DLD1 (cell line): ENCODE measurements at regions not wholly inside any gene's neighbourhood (a gene's known extent, or its start where the extent isn't known, plus 50 kb on each side); places are given as distances from the start of the nearest gene placed in this dataset.
"Not testable (repeated sequence)": the region's sequence is repeated elsewhere in the genome, so short reads cannot be mapped to it uniquely, and the experiment has no call there.

ENCODE experiments used
- in situ Hi-C: cut with HindIII; loops from 2 replicates; pipeline ENCODE4 v1.10.0; 2017; ENCODE audit warnings: low sequenced_read_pairs

DNA sequence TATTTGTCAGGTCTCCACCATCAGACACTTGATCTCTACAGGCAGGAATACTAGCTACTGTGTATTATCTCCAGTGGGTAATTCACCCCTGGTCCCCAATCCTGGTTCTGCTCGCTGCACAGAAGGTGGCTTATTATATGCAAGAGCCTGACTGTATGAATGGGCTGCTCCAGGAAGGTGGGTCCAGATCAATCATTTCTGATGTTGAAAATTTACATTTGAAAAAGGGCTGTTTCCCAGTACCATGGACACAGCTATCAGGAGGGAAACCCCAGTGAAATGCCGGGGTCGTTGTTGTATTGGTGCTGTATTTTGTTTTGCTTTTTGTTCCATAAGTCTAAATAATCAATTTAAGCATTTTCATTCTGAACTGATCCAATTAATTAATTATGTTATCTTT is 367.6 kb downstream of the RND3 start:
- in situ Hi-C loops = no loop called here

DNA sequence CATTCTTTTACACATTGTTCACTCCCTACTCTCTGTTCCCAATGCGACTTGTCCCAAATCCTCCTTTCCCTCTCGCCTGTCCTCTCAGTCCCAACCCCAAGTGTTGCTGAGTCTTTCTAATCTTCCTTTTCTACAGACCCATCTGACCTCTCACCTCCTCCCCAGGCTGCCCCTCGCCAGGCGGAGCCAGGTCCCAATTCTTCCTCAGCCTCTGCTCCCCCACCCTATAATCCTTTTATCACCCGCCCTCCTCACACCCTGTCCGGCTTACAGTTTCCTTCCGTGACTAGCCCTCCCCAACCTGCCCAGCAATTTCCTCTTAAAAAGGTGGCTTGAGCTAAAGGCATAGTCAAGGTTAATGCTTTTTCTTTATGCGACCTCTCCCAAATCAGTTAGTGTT is 373.4 kb downstream of the RND3 start:
- in situ Hi-C loops = not testable (repeated sequence)

DNA sequence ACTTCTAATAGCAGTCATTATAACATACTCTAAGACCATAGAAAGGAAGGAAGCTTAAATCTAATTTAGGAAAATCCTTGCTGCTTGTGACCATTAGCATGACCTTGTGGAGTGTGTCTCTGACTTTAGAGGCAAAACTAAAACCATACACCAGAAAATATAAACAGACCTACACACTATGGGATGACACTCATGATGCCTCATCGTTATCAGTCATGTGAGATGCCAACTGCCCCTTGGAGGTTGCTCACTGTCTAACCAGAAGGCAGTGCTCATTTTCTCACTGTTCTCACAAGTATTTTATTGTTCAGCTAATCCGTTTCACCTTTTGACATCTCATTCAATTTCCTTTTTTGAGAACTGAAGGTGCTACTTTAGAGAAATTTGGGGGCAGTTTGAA is 376.9 kb downstream of the RND3 start:
- in situ Hi-C loops = no loop called here

DNA sequence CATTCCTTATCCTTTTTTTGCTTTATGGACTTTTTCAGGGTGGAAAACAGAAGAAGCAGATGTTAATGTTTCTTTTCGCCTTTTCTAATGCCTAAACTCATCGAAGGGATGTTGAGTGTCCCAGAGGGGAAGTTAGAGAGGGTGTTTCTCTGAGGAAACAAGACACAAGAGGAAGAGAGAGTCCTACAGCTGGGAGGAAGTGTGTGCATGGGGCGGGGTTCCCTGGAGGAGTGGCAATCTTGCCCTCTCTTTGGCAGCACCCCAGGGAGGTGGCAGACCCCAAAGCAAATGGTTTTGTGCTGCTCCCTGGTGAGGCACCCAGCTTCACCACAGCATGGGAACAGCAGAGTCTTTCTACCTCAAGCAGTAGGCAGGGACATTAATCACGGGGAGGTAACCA is 377.6 kb downstream of the RND3 start:
- in situ Hi-C loops = no loop called here

DNA sequence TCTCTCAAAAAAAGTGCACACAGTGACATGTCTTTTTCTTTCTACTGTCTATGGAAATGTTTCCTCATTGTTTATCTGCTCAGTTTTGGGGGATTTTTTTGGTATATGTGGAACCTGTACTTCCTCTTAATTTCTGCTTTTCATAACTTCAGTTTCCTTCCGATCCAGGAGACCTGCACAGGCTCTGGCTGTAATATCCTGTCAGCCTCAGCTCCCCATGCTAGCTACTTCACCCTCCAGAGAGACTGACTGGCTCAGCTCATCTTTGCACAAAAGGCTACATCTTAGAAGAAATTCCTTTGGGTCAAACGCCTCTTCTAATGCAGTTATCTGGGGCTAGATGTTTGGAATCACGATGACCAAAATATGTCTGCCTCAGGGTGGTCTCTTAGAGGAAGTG is 378.4 kb downstream of the RND3 start:
- in situ Hi-C loops = no loop called here

DNA sequence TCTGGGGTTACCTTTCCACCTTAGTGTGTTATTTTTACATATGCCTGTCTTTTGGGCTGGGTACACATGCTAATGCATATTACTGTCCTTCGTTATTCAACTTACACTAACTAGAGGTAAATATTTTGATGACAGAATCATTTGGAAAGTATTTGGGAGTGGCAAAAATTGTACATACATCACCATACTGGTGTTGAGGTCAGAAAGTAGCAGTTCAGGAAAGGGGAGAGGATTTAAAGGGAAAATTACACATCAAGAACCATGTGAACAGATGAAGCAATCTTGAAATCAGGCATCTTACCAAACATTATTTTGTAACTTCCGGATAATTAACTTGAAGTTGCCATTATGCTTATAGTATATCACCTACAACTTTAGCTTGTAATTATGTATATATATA is 379.7 kb downstream of the RND3 start:
- in situ Hi-C loops = no loop called here

DNA sequence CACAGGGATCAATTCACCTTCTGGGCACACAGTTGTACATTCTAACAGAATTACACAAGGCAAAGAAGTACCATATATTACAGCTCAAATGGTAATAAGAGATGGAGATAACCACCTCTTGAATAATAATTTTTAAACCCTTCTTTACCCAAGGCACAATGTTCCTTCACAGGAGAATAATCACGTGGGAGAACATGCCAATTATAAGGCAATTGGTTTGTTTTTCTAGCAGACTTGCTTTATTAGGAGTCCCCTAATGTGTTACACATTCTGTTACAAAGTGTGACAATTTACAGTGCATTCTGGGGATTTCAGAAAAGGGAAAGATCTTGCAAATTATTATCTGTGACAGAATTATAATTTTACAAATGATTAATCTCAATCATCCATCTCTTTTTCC is 380.3 kb downstream of the RND3 start:
- in situ Hi-C loops = no loop called here

DNA sequence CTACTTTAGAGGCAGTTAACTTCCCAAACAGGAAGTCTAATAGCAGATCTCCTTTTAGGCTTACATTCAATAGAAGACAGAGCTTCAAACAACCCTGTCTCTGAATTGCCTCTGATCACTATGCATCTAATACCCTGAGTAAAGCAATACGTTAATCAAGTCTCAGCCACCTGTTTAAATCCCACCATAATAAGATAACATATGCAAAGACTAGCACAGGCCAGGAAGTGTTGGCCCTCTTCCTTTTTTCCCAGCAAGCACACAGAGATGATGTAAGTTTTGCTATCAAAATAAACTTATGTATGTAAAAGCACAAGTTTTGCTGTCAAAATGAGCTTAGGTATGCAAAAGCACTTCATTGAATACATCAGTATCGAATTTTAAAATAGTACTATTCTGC is 385.5 kb downstream of the RND3 start:
- in situ Hi-C loops = no loop called here

DNA sequence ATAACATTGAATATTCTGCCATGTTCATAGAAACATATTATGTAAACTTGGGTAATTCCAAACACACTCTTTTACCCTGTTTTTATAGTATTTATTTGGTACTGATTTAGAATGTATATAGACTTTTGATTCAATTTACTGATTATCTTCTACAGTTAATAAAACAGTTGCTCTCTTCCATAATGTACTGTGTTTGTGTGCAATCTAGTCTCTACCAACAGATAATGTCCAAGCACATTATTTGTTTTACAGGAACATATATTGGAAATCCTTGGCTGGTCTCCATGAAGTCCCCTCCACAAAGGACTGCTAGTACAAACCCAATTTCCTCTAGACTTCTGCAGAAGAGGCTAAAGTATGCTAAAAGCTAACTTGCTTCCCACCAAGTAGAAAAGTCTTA is 386.6 kb downstream of the RND3 start:
- in situ Hi-C loops = no loop called here

DNA sequence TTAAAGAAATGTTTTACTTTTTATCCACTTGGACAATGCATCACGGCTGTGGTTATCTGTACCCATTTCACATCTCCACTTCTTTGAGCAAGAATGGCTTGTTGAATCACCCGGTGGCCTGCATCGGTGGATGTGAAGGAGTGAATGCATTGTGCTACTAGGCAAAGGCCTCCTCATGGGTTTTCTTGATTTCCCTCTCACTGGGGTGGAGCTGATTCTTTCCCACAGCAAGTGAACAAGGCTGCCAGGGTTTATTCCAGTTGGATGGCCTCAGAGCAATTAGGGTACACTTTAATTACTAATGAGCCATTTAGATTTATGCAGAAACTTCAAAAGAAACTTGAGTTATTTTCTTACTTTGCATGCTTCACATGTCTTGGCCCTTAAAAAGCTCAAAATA is 387.1 kb downstream of the RND3 start:
- in situ Hi-C loops = no loop called here

DNA sequence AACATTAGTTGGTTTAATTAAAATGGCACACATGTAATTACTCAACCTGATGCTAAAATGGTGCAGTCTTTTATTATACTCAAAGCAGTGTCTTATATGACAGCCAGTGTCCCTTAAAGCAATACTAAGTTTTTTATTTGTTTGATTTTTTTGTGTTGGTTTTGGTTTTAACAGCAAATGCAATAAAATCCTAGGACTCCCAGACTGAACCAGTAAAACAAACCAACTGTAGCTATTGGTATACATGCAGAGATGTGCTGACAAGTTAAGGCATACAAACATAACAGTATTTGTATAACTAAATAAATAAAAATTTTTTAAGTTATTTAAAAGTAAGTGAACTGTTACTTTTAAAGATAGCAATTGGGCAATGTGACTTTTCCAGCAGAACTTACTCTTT is 387.7 kb downstream of the RND3 start:
- in situ Hi-C loops = no loop called here

DNA sequence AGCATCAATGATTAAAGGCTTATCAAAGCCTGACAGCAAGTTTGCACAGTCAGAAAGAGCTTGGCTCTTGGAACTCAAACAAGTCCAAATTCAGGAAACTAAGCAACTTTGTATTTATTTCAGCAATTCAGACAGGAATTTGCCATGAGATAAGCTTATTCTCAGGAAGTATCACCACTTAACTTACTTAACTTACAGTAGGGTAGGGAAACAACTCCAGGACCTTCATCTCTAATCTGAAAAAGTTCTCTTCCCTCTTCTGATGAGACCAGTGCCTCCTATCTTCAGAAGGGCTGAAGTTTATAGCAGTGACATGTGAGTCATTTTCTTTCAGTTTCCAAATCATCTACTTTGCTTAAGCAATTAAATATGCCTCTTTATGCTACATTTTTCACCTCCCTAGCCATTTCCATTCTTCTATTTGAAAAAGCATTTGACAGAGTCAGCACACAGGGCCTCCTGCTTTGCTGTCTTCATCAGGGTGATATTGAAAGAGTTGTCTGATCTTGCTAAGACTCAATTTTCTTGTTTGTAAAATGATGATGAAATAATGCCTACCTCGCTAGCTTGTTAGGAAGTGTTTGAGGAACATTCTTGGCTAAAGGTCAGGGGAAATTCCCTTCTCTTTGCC is 389.5 kb downstream of the RND3 start:
- in situ Hi-C loops = no loop called here

DNA sequence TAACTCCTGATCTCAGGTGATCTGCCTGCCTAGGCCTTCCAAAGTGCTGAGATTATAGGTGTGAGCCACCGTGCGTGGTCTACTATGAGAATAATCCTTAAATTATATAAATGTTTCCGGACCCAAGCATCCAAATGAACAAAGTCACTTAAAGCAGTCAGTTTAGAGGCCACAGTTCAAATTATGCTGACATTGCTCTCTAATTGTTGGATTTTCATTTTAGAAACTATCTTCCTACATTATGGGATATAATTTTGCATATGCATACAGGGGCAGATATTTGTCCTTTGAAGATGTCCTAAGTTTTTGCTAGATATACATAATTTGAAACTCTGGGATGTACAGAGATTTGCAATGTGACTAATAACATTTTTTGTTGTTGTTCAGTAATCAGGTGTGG is 390.1 kb downstream of the RND3 start:
- in situ Hi-C loops = no loop called here

DNA sequence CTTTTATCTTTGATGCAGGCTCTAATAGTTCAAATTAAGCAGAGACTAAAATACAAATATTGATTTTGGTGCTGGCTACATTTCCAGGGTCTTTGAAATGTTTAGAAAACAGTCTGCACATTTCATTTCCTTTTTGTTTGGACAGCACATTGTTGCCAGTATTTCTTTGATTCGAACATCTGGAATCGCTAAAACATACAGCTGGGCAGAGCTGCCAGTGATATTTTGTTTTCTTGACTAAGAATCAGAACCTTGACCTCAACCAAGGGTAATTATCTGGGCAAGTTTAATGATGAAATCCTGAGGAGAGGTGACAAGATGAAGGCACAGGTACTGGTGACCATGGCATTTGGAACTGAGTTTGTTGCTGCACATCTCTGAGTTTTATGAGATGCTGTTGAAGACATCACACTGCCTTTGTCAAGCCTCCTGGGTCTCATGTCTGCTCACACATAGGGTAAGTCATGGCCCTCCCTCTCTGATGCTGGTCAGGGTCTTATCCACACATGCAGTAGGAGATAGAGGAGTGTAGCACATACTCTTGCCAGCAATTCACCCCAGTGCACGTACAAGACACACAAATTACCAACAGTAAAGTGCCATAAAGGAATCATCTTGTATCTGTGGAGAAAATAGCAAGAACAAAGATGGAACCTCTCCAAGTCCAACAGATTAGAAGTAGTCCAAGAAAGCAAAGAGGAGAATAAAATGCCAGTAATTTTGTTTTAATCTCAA is 391.9 kb downstream of the RND3 start:
- in situ Hi-C loops = no loop called here

DNA sequence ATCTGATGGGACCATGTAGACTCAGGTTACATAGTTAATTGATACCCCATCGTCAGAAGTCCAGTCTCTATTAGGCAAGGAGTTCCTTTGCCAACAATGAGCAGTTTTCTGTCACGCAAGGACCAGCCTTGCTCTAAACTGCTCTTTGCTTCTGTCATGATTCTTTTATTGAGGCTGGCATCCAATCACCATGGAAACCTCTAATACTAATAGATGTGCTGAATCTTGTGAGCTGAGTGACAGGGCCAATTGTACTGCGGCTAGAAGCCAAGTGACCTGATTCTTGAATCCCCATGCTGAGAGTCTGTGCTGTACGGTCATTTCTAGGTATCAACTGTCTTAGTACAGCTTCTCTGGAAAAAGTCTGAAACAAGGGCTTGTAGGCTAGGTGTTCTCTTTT is 395.6 kb downstream of the RND3 start:
- in situ Hi-C loops = no loop called here

DNA sequence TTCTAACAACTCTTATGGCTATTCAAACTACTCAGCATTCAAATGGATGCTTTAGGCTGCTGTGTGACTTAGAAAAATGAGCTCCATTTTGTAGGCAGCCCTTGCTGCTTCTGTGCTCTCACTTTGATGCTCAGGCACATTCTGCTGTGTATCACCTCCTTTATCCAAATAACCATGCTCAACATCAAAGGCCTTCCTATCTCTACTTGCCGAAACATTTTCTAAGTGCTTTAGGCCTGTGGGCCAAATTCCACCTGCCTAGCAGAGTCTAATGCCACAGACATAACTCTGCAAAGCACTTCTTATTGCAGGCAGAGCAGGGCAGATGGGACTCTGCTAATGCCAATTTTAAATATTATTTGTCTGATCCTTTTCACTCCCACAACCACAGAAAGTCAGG is 397.4 kb downstream of the RND3 start:
- in situ Hi-C loops = no loop called here

DNA sequence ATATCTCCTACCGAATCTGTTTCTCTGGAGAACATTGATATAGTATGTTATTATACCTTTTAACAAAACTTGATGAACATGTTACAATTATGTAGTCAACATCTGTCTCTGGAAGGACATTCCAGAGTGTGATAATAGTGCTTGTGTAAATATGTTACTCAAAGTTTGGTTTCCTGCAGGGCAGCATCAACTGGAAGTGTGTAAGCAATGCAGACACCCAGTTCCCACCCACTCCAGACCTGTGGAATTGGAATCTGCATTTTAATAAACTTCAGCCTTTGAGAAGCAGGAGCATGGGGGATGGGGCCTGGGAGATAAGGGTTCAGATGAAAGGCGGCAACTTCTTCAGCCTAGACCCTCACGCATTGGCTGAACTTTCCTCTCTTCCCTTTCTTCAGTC is 398.9 kb downstream of the RND3 start:
- in situ Hi-C loops = no loop called here

DNA sequence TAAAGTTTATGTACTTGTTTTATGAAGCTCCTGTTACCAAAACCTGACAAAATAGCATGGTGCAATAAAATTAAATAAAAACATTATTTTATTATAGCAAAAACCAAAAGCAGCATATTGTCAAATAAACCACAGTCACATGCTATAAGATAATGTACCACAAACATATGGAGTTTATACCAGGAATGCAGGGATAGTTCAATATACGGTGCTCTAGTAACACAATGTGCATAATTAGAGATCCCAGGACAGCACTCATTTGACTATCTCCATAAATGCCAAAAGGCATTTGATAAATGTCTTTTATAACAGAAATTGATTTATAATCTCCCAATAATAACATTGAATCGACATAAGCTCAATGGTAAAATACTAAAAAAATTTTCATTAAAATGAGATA is 402.0 kb downstream of the RND3 start:
- in situ Hi-C loops = no loop called here

DNA sequence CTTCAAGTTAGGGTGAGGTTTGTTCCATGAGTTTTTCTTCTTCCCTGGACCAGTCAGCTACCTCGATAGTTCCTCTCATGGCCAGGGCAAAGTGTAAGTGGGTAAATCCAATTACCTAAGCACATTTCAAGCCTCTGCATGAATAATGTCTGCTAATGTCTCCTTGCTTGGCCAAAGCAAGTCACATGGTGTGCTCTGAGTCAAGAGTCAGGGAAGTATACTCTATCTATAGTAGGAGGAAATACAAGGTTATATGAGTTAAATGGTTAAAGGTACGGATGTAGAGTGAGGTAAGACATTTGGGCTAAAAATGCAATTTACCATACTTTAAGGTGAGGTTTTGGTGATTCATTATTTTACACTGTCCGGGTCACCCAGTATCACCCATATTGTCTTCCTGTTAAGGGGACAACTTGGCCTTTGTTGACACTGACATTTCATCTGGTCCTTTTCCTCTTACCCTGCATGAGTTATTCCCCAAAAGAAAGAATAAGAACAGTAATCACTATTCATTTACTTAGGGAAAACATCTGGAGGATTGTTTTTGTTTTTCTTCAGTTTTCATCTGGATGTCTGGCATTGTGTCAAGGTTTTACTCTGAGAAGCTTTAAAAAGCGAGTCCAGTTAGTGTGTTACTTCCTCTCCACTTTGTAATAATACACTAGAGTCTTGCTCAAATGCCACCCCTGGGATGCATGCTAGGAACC is 405.5 kb downstream of the RND3 start:
- in situ Hi-C loops = no loop called here

DNA sequence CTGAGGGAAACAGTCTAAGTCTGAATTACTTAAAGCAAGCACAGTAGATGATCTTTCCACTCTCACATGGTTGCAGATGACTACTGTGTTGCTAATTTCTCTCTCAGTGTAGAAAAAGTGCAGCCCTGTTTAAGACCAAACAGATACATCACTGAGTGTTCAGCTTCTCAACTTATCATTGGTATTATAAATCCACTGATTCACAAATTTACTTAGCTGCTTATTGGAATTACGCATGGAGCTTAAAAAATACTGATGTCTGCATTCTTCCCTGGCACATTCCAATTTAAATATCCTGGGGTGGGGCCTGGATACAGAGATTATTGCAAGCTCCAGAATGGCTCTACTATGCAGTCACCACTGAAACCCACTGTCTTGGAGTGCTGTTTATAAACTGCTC is 411.2 kb downstream of the RND3 start:
- in situ Hi-C loops = no loop called here

DNA sequence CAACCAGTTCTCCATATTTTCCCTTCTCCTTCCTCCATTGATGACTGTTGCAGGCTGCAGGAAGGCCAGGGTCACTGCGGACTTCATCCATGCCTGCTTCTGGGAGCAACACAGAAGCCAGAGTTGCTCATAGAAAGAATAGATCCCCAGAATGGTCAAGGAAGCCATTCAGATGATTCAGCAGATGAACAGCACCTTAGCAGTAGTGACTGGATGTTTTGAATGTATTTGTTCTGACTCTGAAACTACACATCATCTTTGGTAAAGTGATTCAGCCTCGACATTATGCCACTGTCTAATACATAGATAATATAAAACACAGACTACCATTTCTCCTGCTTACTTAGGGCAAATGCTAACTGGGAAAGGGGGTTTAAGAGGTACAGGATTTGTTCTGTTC is 411.6 kb downstream of the RND3 start:
- in situ Hi-C loops = no loop called here

DNA sequence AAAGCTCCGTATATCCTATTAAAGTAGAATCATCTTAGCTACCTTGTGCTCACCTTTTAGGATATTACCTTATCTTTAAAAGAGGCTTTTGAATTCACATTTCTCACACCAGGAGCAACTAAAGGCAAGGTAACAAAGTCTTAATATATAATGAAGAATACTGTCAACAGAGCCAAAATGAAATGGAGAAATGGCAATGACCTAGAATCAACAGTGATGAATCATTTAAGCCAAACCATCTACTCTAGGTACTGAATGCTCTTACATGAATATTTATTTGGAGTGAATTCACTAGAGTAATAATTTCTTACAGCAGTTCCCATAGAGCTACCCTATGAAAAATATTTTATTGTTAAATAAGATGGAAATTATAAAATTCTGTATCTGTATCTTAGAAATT is 421.0 kb downstream of the RND3 start:
- in situ Hi-C loops = no loop called here
